Endothelial cell of umbilical vein (primary cell): ENCODE measurements at regions not wholly inside any gene's neighbourhood (a gene's known extent, or its start where the extent isn't known, plus 50 kb on each side); places are given as distances from the start of the nearest gene placed in this dataset.

ENCODE experiments used
- BruUV-seq: library from RNA; stranded (reverse); fragments of 400-500 nt; replicated peaks from 2 replicates; lab custom pipeline; 2021; lab: Mats Ljungman, UMichigan
- CTCF ChIA-PET: fragments of 300-600, 350-600 bp; sonication (Branson Sonifier 250); formaldehyde crosslinking; loops from one replicate; lab custom pipeline; 2021; ENCODE audit warnings: antibody characterized with exemption, inconsistent platforms; lab: Charles Lee
- POLR2A ChIA-PET: fragments of 300-600, 350-600 bp; sonication (Branson Sonifier 250); formaldehyde crosslinking; loops from one replicate; lab custom pipeline; 2021; ENCODE audit warnings: antibody characterized with exemption, inconsistent platforms; lab: Charles Lee
- DNase-seq: peaks from one replicate; pipeline ENCODE4 v3.0.0-alpha.2; 2011; ENCODE audit warnings: low read depth, low spot score
- FAIRE-seq: peaks from 2 replicates; lab custom pipeline; 2011; peaks lifted over from hg19 to GRCh38; lab: Jason Lieb, UNC
- H2AFZ ChIP-seq: 2 replicates; pipeline ENCODE4 v1.6.0; 2012; ENCODE audit warnings: low read depth, low read length, control low read depth, inconsistent platforms
- H3K27ac ChIP-seq: 2 replicates; pipeline ENCODE4 v1.5.1; 2011; ENCODE audit warnings: low read depth, mild to moderate bottlenecking, control low read depth, low read length, moderate library complexity; ENCODE audit not compliant: insufficient read depth
- H3K27me3 ChIP-seq, 2 experiments: 2 replicates each; pipeline versions ENCODE4 v1.6.0 to v1.6.1; 2011; ENCODE audit warnings: low read length in 2 of 2, mixed read lengths in 1 of 2; ENCODE audit not compliant: control insufficient read depth in 2 of 2, insufficient read depth in 2 of 2
- H3K36me3 ChIP-seq, 2 experiments: 2 replicates in 1 of 2; 3 replicates in 1 of 2; pipeline ENCODE4 v1.5.1; 2011; ENCODE audit warnings: low read length in 2 of 2, mild to moderate bottlenecking in 1 of 2, moderate library complexity in 1 of 2; ENCODE audit not compliant: control insufficient read depth in 2 of 2, insufficient read depth in 2 of 2; ENCODE audit errors: extremely low read depth in 1 of 2
- H3K4me1 ChIP-seq: 3 replicates; pipeline ENCODE4 v1.5.1; 2011; ENCODE audit warnings: mild to moderate bottlenecking, low read length; ENCODE audit not compliant: control insufficient read depth, insufficient read depth; ENCODE audit errors: extremely low read depth
- H3K4me2 ChIP-seq: 2 replicates; pipeline ENCODE4 v1.6.1; 2011; ENCODE audit warnings: low read length, control low read depth, mixed read lengths; ENCODE audit not compliant: insufficient read depth
- H3K4me3 ChIP-seq, 3 experiments: fragments of 200-600 bp in 1 of 3; sonication (generic), shearing (Covaris generic) in 1 of 3; replicated peaks in 1 of 3; 2 replicates each; pipeline ENCODE4 v1.5.1; 2011 to 2016; ENCODE audit warnings: control low read depth in 3 of 3, low read length in 3 of 3, mild to moderate bottlenecking in 2 of 3, inconsistent platforms in 1 of 3, low read depth in 1 of 3, moderate library complexity in 1 of 3; ENCODE audit not compliant: insufficient read depth in 1 of 3
- H3K79me2 ChIP-seq: 2 replicates; pipeline ENCODE4 v1.6.0; 2012; ENCODE audit warnings: low read length, inconsistent platforms; ENCODE audit not compliant: control insufficient read depth, insufficient read depth
- H3K9ac ChIP-seq: replicated peaks from 2 replicates; pipeline ENCODE3; 2011; ENCODE audit warnings: low read length, control low read depth; ENCODE audit not compliant: insufficient read depth; ENCODE audit errors: extremely low read depth
- H3K9me1 ChIP-seq: replicated peaks from 3 replicates; pipeline ENCODE4 v1.6.0; 2011; ENCODE audit warnings: mild to moderate bottlenecking, low read length; ENCODE audit not compliant: control insufficient read depth, insufficient read depth; ENCODE audit errors: extremely low read depth
- H3K9me3 ChIP-seq: replicated peaks from 2 replicates; pipeline ENCODE4 v1.5.1; 2012; ENCODE audit warnings: low read length, inconsistent platforms; ENCODE audit not compliant: control insufficient read depth, insufficient read depth
- H4K20me1 ChIP-seq: replicated peaks from 2 replicates; pipeline ENCODE3; 2011; ENCODE audit warnings: mild to moderate bottlenecking, low read length; ENCODE audit not compliant: control insufficient read depth, insufficient read depth; ENCODE audit errors: extremely low read depth
- EZH2 ChIP-seq: IDR thresholded peaks from 2 replicates; pipeline ENCODE4 v1.6.1; 2012; ENCODE audit warnings: borderline replicate concordance, low read depth, mild to moderate bottlenecking, moderate library complexity, low read length, inconsistent platforms; ENCODE audit not compliant: severe bottlenecking
- FOS ChIP-seq: IDR thresholded peaks from 2 replicates; pipeline ENCODE4 v1.6.1; 2011; ENCODE audit warnings: mild to moderate bottlenecking, low read length, moderate library complexity, borderline replicate concordance; ENCODE audit not compliant: insufficient read depth
- GATA2 ChIP-seq: IDR thresholded peaks from 2 replicates; pipeline ENCODE4 v1.7.0; 2011; ENCODE audit warnings: low read depth, mild to moderate bottlenecking, moderate library complexity, mixed read lengths, low read length; ENCODE audit not compliant: insufficient read length, insufficient read depth
- JUN ChIP-seq: IDR thresholded peaks from 2 replicates; pipeline ENCODE4 v1.6.1; 2011; ENCODE audit warnings: borderline replicate concordance, low read depth; ENCODE audit not compliant: insufficient read length, insufficient read depth
- MYC ChIP-seq: IDR thresholded peaks from one replicate; pipeline ENCODE4 v1.6.1; 2011; ENCODE audit warnings: mild to moderate bottlenecking, low read depth, low read length
- POLR2A ChIP-seq: IDR thresholded peaks from 2 replicates; pipeline ENCODE4 v1.6.1; 2012; ENCODE audit warnings: low read depth, mild to moderate bottlenecking, control low read depth, low read length
- POLR2AphosphoS5 ChIP-seq: IDR thresholded peaks from 2 replicates; pipeline ENCODE4 v1.6.1; 2012; ENCODE audit warnings: low read depth, mild to moderate bottlenecking, control low read depth, low read length, moderate library complexity; ENCODE audit not compliant: insufficient read depth
- dilution Hi-C: fragments of 300-500 bp; cut with MboI; formaldehyde crosslinking; loops from one replicate; pipeline ENCODE4 v1.15.0; 2019; ENCODE audit warnings: low sequenced_read_pairs; ENCODE audit not compliant: extremely low pct_ligation_motif_present
- intact Hi-C: fragments of 100-400 bp; cut with micrococcal nuclease; formaldehyde crosslinking; loops from one replicate; pipeline ENCODE4 v1.10.0; 2022
- TF ChIP-seq, protein P1 (sequence below), 2 donors: IDR thresholded peaks; 1 replicate in 1 of 2; 2 replicates in 1 of 2; pipeline ENCODE4 v1.5.1; 2011; ENCODE audit warnings: low read length in 2 of 2, mild to moderate bottlenecking in 2 of 2, moderate library complexity in 2 of 2, control low read depth in 1 of 2, inconsistent platforms in 1 of 2, low read depth in 1 of 2; ENCODE audit not compliant: insufficient read depth in 1 of 2; ENCODE audit errors: extremely low read depth in 1 of 2
- TF ChIP-seq, protein P2 (sequence below): IDR thresholded peaks from 2 replicates; pipeline ENCODE4 v1.6.1; 2011; ENCODE audit not compliant: insufficient read depth, insufficient read length

DNA sequence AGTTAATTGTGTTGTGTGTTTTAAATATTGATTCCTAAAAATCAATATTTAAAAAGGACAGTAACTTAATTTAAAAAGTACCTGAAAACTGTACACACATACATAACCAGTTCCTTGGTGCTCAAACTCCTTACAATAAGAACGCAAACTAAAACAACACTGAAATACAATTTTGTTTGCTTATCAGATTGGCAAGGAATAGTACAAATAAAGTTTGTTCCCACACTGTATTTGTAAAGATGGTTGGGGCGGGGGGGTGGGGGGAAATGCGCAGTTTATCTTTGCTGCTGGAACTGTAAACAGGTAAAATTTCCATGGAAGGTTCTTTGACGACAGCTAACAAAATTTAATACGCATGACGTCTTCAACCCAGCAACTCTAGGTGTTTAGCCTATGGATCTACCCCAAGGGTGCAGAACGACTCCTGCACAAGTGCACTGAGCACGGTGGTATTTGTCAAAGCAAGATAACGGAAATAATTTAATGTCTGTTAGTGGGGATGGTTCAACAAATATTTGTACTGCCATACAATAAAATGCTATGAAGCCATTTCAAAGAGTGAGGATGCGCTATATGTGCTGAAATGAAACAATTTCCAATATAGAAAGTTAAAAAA, 96.5 kb downstream of the ING1 start:
- H3K4me1 ChIP-seq: no peaks in the 10 kb centered on the region
- H3K27me3 ChIP-seq: peaks cover 27 to 42% of the 10 kb centered on the region in 2 experiments
- FAIRE-seq: no peak
- dilution Hi-C loops: no loop called here
- ChIA-PET CTCF (no interaction called here), POLR2A (interaction anchor here (0.7 kb wide), 1 partner anchor 10 kb away, joined by 3 read pairs; no protein-coding TSS in a partner anchor)
- intact Hi-C loops: no loop called here
- no peak overlapping the region for H3K27ac ChIP-seq
- H3K36me3 ChIP-seq: no peaks in the 10 kb centered on the region
- no peak overlapping the region for H3K9ac ChIP-seq
- H3K79me2 ChIP-seq: no peaks in the 10 kb centered on the region
- no peaks in the 10 kb centered on the region for H4K20me1 ChIP-seq
- DNase-seq: no peak
- no peak for TF ChIP-seq FOS
- TF ChIP-seq POLR2A: no peak
- no peak for TF ChIP-seq JUN
- no peak for TF ChIP-seq POLR2AphosphoS5
- no peak for TF ChIP-seq MYC
- TF ChIP-seq, protein P1, sequence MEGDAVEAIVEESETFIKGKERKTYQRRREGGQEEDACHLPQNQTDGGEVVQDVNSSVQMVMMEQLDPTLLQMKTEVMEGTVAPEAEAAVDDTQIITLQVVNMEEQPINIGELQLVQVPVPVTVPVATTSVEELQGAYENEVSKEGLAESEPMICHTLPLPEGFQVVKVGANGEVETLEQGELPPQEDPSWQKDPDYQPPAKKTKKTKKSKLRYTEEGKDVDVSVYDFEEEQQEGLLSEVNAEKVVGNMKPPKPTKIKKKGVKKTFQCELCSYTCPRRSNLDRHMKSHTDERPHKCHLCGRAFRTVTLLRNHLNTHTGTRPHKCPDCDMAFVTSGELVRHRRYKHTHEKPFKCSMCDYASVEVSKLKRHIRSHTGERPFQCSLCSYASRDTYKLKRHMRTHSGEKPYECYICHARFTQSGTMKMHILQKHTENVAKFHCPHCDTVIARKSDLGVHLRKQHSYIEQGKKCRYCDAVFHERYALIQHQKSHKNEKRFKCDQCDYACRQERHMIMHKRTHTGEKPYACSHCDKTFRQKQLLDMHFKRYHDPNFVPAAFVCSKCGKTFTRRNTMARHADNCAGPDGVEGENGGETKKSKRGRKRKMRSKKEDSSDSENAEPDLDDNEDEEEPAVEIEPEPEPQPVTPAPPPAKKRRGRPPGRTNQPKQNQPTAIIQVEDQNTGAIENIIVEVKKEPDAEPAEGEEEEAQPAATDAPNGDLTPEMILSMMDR (IDR thresholded peaks at IDR 0.05; ENCODE audit: extremely low read depth in 1 of 2, insufficient read depth in 1 of 2, low read depth in 1 of 2, low read length in 2 of 2): no peak
- TF ChIP-seq, protein P2, sequence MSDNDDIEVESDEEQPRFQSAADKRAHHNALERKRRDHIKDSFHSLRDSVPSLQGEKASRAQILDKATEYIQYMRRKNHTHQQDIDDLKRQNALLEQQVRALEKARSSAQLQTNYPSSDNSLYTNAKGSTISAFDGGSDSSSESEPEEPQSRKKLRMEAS: no peak
- no peak for TF ChIP-seq EZH2
- no peak for TF ChIP-seq GATA2
- H3K9me1 ChIP-seq: no peaks in the 10 kb centered on the region
- no peak overlapping the region for H3K4me3 ChIP-seq
- H2AFZ ChIP-seq: no peak overlapping the region
- H3K4me2 ChIP-seq: no peak overlapping the region
- H3K9me3 ChIP-seq: no peaks in the 10 kb centered on the region
- BruUV-seq: no TSS peak
